Skin of body (tissue), 1 donor: ENCODE measurements at regions not wholly inside any gene's neighbourhood (a gene's known extent, or its start where the extent isn't known, plus 50 kb on each side); places are given as distances from the start of the nearest gene placed in this dataset.
"Not testable (repeated sequence)": the region's sequence is repeated elsewhere in the genome, so short reads cannot be mapped to it uniquely, and the experiment has no call there.

Source experiments
- DNase-seq: peaks from one replicate; lab custom pipeline; 2025; lab: John Stamatoyannopoulos, UW

DNA sequence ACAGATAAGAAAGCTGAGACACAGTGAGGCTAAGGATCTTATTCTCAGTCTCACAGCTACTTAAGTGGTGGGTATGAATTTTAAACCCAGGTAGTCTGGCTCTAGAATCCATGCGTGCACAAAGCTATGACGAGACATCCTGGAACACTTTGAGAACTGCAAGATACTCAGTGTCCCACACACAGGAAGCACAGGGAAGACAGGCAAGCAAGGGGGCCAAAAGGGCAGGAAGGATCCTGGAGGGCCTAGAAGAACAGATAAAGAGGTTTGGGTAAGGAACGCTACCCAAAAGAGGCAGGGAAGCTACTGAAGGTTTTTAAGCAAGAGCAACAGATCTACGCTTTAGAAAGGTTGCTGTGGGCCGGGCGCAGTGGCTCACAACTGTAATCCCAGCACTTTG, 99.1 kb upstream of the HES1 start:
- no peak for DNase-seq

DNA sequence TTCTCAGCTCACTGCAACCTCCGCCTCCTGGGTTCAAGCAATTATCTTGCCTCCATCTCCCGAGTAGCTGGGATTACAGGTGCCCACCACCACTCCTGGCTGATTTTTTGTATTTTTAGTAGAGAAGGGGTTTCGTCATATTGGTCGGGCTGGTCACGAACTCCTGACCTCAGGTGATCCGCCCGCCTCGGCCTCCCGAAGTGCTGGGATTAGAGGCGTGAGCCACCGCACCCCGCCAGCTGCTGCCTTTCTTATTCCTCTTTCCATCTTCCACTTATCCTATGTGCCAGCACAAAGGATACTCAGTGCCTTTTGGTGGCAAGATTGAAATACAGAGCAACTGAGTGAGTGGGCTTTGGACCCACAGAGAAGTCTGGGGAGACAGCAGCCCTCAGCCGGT, 97.6 kb upstream of the HES1 start:
- not testable (repeated sequence) for DNase-seq

DNA sequence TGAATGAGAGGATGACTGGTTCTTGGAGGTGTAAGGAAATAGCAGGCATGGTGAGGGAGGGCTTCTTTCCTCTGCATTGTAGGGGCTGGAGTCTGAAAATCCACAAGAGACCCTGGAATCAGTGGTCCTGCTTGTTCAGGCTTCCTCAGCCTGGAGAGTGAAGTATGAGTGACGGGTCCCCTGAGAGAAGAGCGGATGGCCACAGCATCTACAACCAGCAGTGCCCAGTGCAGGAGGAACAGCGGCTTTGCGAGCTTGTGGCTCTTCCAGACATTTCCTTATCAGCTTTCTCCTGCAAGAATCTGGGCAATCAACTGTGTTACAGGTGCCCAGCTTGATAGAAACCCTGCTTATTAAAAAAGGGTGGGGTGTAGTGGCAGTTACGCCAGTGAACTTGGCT, 97.0 kb upstream of the HES1 start:
- no peak for DNase-seq

DNA sequence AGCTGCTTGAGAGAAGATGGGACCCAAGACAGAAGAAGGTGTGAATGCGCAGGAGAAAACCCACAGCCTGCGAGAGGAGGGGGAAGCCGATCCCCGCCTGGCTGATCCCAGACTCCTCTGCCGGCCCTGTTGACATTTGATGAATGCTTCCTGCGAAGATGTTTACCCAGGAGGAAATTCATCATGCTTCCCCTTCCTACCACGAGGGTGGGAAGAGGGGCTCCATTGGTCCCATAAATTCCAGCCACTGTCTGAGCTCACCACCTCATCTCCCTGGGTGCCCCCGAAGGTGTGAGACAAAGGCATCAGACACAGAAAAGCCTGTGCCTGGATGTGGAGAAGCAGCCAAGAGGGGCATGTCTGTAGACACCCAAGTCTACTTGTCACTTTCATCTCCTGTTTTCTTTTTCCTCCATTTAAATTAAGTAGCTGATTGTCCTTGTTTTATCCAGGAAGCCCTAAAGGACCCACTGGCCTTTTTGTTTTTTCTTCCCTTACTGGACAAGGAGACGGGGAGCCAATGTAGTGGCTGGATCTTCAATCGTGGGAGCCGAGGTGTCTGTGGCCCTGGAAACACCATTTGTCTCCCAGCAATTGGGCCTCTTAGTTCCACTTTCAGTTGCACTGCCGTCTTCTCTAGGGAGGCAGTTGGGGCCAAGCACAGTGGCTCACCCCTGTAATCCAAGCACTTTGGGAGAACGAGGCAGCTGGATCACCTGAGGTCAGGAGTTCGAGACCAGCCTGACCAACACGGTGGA, 95.3 kb upstream of the HES1 start:
- DNase-seq: no peak

- DNase-seq: no peak
Observed at GRCh38 chr3:194042927-194043326, 93.0 kb upstream of the HES1 start.

DNA sequence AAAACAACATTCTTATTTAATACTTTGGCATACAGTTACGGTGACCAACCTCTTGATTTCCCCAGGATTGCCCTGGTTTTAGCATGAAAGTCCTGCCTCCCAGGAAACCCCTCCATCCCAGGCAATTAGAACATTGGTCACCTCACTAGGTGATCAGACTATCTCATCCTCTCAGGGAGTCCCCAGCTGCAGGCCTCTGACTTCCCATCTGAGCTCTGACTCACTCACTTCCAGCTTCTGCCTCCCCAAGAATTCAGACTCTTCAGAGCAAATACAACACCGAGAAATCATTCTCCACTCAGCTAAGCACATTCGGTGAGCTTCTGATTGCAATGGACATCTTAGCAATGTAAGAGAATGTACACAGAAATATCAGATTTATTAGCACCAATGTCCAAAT, 92.4 kb upstream of the HES1 start:
- DNase-seq: no peak

- DNase-seq: no peak
Observed at GRCh38 chr3:194045289-194045688, 90.7 kb upstream of the HES1 start.

GRCh38 chr3:194045919-194046318, 90.0 kb upstream of the HES1 start:
- DNase-seq: no peak

GRCh38 chr3:194046531-194046930, 89.4 kb upstream of the HES1 start:
- peak; percentile 33 for DNase-seq

- peak; percentile 76 for DNase-seq
Observed at GRCh38 chr3:194046995-194047645, 88.8 kb upstream of the HES1 start.

DNA sequence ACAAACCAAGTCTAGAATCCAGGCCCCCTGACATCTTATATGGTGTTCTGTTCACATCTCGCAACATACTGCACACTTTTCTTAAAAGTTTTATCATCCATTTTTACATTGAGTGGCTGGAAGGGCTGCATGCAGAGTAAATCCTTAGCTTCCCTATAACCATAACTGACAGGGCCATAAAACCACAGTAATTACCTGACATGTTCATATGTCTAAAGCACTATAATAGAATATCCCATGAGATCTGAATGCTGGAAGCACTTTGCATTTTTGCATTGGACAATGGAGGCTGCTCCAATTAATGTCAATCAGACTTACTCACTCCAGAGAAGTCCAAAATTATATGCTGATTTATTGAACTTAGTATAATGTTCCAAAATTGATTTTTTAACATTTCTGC, 86.6 kb upstream of the HES1 start:
- DNase-seq: no peak

DNA sequence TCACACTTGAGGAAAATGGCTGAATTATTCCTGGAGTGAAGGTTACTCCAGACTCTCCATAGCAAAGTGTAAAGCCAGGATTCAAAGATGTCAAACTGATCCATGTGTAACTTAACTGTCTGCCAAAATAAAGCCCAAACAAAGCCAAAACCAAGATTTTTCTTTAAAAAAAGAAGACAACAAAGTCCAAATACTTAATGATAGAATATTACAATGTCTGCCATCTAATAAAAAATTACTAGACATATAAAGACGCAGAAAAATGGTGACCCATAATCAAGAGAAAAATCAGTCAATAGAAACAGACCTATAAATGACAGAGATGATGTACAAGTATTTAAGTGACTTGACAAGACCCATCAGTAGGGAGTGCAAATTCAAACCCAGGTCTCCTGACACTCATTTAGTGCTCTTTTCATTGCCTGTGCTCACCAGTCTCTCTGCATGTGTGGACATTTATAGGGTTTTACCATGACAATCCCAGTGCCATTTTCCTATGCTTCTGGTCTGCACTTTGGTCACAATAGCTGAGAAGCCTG, 85.1 kb upstream of the HES1 start:
- no peak for DNase-seq

DNA sequence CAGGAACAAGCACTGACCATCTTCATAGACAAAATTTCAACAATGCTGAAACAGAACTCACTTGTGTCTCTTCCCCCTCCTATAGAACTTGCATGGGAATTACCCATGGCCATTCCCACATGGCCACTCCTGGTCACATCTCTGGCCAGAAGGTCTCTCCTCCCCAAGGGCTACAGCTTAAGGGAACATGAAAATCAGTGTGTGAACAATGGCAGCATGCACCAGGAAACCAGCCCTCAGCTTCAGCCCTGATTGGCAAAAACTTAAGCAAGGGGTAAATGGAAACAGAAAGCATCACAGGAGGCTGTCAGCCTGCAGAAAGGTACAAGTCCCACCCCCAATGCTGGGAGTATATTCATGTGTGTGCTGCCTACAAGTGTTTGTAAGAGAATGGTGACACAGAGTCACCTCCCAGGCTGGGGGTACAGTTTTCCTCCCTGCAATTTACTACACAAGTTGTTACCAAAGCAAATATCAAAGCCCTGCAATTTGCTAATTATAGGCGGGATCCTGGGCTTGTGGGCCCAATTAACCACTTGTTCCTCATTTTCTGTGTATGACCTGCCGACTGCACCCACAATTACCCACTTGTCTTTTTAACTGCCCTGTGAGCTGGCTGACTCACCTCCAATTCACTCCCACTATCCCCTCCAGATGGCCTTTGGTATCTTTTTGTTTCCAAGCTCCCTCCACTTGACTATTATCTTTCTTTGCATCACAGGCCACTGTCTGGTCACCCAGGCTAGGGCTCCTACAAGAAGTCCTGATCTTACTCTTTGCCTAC, 84.4 kb upstream of the HES1 start:
- no peak for DNase-seq

- DNase-seq: no peak
Observed at GRCh38 chr3:194053136-194053535, 82.8 kb upstream of the HES1 start.

- DNase-seq: no peak
Observed at GRCh38 chr3:194054016-194054415, 81.9 kb upstream of the HES1 start.

- no peak for DNase-seq
Observed at GRCh38 chr3:194054540-194054939, 81.4 kb upstream of the HES1 start.

DNA sequence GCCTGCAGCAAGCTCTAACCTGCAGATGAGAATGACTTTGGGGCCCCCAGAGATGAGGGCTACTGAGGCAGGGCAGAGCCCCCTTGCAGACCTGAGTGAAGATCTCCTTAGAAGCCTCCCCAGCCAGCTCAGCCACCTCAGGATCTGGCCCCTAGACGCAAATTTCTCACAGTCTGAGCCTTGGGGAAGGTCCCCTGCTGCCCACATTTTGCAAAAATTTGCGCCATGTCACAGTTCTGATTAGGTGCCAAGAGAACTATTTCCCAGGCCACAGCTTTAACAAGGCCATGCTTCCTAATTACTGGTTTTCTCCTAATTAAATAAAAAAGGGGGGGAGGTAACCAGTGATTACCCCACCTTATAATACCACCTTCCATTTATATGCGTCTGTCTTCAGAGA, 81.0 kb upstream of the HES1 start:
- DNase-seq: no peak

GRCh38 chr3:194056323-194056722, 79.6 kb upstream of the HES1 start:
- not testable (repeated sequence) for DNase-seq

DNA sequence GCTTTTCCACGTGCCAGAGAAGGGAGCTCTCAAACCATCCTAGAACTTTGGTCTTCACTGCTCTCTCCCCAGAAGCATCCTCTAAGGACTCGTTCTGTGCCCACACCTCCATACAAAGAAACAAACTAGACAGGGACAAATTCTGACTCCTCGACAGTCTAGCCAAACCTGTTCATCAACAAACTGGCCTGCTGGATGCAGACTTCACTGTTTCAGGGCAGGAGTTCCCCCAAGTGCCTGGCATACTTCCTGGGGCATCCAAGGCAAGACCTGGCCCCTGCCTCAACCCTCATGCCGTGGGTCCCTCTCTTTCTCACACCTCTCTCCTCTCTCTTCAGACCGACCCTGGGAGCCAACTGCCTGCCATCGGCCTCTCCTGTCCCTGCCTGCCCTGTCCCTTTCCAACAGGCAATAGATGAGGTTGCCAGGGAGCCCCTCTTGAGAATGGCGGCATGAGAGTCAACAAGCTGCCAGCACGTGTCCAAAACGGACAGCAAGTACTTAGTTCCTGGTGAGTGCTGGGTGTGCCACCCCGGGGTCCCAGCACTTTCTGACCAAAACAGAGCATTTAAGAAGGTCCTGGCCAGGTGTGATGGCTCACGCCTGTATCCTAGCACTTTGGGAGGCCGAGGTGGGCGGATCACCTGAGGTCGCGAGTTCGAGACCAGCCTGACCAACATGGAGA, 79.1 kb upstream of the HES1 start:
- DNase-seq: no peak

DNA sequence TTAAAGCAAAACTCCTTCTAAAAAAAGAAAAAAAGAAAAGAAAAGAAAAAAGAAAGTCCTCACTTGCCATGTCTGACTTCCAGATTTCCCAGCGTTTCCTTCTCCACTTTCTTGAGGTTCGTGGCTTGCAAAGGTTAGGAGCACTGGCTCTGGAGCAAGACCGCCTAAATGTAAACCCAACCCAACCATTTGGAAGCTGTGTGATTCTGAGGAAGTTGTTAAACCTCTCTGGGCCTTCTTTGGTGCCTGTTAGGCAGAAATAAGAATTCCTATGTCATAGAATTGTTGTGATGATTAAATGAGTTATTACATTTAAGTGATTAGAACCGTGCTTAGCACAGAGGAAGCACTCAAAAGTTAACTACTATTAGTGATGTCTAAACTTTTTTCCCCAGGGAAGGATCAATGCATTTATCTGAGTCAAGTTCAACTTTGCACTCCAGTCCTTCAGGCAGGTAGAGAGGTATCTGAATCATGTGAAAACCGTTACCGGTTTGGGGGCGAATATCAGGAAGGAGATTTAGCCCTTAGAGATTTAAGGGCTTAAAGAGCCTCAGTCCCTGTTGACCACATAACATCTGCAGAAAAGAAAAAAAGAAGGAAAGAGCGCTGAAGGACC, 78.3 kb upstream of the HES1 start:
- DNase-seq: no peak

DNA sequence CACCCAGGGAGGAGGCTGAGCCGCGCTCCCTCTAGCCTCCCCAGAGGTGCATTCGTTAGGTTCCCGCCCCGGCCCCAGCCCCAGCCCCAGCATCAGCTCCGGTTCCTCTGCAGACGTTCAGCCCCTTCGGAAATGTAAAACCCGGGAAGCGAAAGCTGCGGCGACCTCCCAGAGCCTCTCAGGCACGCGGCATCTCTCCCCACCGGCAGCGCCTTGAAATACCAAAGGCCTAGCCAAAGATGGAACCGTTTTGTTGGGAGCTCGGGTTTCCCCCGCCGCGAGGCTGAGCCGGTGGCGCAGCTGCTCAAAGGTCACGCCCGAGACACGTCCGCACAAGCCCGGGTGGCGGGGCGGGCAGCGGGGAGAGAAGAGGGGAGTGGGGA, 77.8 kb upstream of the HES1 start:
- DNase-seq: peak; percentile 54
